HG02970 (cell line): ENCODE measurements at regions not wholly inside any gene's neighbourhood (a gene's known extent, or its start where the extent isn't known, plus 50 kb on each side); places are given as distances from the start of the nearest gene placed in this dataset.
"Not testable (repeated sequence)": the region's sequence is repeated elsewhere in the genome, so short reads cannot be mapped to it uniquely, and the experiment has no call there.

Source experiments
- ATAC-seq: cut with Tn5 transposase; IDR thresholded peaks from one replicate; pipeline ENCODE4 v1.9.1; 2021; ENCODE audit warnings: mild to moderate bottlenecking, moderate library complexity, moderate number of reproducible peaks; ENCODE audit not compliant: unreplicated experiment, low FRiP score

GRCh38 chr10:109025172-109025571 lies 898.1 kb downstream of the XPNPEP1 start:
- no peak for ATAC-seq

- ATAC-seq = no peak
These were observed 900.8 kb downstream of the XPNPEP1 start for GRCh38 chr10:109022417-109023049.

GRCh38 chr10:109019001-109019424 lies 904.3 kb downstream of the XPNPEP1 start:
- no peak for ATAC-seq

- ATAC-seq = no peak
These were observed 915.8 kb downstream of the XPNPEP1 start for GRCh38 chr10:109007514-109007913.

- no peak for ATAC-seq
These were observed 932.9 kb downstream of the XPNPEP1 start for GRCh38 chr10:108990441-108990840.

GRCh38 chr10:108989976-108990375 lies 933.3 kb downstream of the XPNPEP1 start:
- no peak for ATAC-seq

GRCh38 chr10:108982159-108982558 lies 941.2 kb downstream of the XPNPEP1 start:
- no peak for ATAC-seq

GRCh38 chr10:108980869-108981268 lies 942.4 kb downstream of the XPNPEP1 start:
- ATAC-seq = no peak

- ATAC-seq = no peak
These were observed 947.8 kb downstream of the XPNPEP1 start for GRCh38 chr10:108975459-108976058.

- ATAC-seq = no peak
These were observed 953.3 kb downstream of the XPNPEP1 start for GRCh38 chr10:108970016-108970415.

GRCh38 chr10:108966411-108966810 lies 956.9 kb downstream of the XPNPEP1 start:
- ATAC-seq = no peak

- no peak for ATAC-seq
These were observed 957.3 kb downstream of the XPNPEP1 start for GRCh38 chr10:108966005-108966404.

- no peak for ATAC-seq
These were observed 961.1 kb downstream of the XPNPEP1 start for GRCh38 chr10:108962172-108962571.

- ATAC-seq = no peak
These were observed 965.6 kb downstream of the XPNPEP1 start for GRCh38 chr10:108957681-108958080.

GRCh38 chr10:108956149-108956548 lies 967.2 kb downstream of the XPNPEP1 start:
- no peak for ATAC-seq

- ATAC-seq = not testable (repeated sequence)
These were observed 1003.3 kb downstream of the XPNPEP1 start for GRCh38 chr10:108920029-108920428.

GRCh38 chr10:108913300-108913699 lies 1010.0 kb downstream of the XPNPEP1 start:
- no peak for ATAC-seq

- ATAC-seq = no peak
These were observed 1011.3 kb downstream of the XPNPEP1 start for GRCh38 chr10:108911814-108912541.

- ATAC-seq = no peak
These were observed 1015.2 kb downstream of the XPNPEP1 start for GRCh38 chr10:108908096-108908495.

GRCh38 chr10:108905821-108906220 lies 1017.5 kb downstream of the XPNPEP1 start:
- ATAC-seq = no peak

GRCh38 chr10:108905171-108905570 lies 1018.1 kb downstream of the XPNPEP1 start:
- no peak for ATAC-seq
